ENCODE measurements at regions not wholly inside any gene's neighbourhood (a gene's known extent, or its start where the extent isn't known, plus 50 kb on each side); places are given as distances from the start of the nearest gene placed in this dataset.

DNA sequence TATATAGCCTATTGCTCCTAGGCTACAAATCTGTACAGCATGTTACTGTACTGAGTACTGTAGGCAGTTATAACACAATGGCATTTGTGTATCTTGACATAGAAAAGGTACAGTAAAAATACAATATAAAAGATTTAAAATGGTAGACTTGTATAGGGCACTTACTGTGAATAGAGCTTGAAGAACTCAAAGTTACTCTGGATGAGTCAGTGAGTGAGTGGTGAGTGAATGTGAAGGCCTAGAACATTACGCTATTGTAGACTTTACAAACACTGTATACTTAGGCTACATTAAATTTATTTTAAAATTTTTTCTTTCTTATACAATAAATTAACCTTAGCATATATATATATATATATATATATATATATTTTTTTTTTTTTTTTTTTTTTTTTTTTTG lies 140.0 kb upstream of the UBE2E1 start:
- no peak for DNase-seq

DNA sequence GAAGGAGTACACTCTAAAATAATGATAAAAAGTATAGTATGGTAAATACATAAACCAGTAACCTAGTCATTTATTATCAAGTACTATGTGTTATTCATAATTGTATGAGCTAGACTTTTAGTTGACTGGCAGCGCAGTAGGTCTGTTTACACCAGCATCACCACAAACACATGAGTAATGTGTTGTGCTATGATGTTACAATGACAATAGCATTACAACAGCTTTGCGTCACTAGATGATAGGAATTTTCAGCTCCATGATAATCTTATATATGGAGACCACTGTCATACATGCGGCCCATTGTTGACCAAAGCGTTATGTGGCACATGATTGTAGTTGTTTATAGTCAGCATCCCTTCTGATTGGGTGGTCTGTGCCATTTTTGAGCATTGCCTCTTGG lies 138.9 kb upstream of the UBE2E1 start:
- no peak for DNase-seq

DNA sequence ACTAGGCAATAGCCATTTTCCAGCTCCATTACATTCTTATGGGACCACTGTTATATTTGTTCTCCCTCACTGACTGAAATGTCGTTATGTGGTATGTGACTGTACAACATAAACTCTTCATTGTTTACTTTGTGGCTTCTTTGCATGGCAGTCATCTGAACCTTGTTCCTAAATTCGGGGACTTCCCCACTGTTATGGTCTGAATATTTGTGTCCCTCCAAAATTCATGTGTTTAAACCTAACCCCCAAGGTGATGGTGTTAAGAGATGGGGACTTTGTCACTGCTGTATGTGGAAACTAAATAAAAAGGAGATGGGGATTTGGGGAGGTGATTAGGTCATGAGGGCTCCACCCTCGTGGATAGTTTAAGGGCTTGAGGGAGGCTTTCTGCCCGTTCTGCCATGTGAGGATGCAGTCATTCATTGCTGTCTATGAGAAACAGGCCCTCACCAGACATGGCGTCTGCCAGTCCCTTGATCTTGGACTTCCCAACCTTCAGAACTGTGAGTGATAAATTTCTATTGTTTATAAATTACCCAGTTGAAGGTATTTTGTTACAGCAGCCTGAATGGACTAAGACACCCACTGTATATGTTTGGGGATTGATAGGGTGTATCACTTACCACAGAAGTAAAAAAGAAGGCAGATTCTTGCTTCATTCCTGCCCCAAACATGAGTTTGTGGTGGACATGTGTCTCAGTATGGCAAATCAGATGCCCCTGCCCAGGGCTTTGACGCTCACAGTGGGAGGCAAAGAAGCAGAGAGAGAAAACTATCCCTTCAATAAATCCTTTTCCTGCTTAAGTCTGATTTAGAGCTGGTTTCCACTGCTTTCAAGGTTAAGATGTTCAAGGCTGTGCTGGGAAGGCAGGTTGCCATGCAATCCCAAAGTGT lies 138.0 kb upstream of the UBE2E1 start:
- DNase-seq: no peak

- no peak for DNase-seq
Measured at GRCh38 chr3:23668430-23668904, 137.3 kb upstream of the UBE2E1 start.

- no peak for DNase-seq
Measured at GRCh38 chr3:23669541-23670255, 136.1 kb upstream of the UBE2E1 start.

DNA sequence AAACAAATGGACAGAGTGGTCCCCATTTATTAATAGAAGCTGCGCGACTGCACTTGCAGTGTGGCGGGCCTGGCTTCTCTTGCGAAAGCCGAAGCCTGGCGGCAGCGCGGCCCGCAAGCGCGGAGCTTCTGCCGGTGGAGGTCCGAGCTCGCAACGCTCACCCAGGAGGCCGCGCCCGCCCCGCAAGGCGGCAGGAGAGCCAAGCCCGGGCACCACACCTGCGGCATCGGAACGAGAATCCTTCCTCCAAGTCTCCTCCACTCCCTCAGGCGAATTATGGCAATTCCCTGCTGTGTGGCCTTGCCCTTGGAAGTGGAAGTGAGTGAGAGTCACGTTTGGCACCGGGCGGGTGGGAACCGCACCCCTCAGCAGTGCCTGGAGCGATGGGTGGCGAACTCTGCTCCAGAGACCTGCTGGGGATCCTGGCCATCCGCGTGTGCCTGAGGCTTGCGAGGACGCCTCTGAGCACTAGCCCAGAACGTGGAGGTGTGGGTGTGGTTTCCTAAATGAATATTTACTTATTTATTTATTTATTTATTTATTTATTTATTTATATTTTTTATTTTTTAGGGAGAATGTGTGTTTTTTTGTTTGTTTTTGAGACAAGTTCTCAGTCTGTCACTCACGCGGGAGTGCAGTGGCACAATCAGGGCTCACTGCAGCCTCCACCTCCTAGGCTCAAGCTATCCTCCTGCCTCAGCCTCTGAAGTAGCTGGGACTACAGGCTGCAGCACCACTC lies 133.7 kb upstream of the UBE2E1 start:
- no peak for DNase-seq

DNA sequence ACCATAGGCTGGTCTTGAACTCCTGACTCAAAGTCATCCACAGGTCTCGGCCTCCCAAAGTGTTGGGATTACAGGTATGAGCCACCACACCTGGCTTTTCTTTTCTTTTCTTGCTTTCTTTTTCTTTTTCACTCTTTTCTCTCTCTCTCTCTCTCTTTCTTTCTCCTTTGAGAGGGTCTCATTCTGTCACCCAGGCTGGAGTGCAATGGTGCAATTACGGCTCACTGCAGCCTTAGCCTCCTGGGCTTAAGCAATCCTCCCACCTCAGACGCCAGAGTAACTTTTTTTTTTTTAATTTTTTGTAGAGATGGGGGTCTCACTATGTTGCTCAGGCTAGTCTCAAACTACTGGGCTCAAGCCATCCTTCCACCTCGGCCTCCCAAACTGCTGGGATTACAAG lies 133.1 kb upstream of the UBE2E1 start:
- DNase-seq: no peak

- DNase-seq: no peak
Measured at GRCh38 chr3:23675010-23675409, 130.7 kb upstream of the UBE2E1 start.

- no peak for DNase-seq
Measured at GRCh38 chr3:23676093-23676492, 129.7 kb upstream of the UBE2E1 start.

GRCh38 chr3:23682646-23683045 lies 123.1 kb upstream of the UBE2E1 start:
- no peak for DNase-seq

GRCh38 chr3:23685541-23686258 lies 120.1 kb upstream of the UBE2E1 start:
- DNase-seq: peak; percentile 47

GRCh38 chr3:23686519-23686918 lies 119.2 kb upstream of the UBE2E1 start:
- DNase-seq: no peak

DNA sequence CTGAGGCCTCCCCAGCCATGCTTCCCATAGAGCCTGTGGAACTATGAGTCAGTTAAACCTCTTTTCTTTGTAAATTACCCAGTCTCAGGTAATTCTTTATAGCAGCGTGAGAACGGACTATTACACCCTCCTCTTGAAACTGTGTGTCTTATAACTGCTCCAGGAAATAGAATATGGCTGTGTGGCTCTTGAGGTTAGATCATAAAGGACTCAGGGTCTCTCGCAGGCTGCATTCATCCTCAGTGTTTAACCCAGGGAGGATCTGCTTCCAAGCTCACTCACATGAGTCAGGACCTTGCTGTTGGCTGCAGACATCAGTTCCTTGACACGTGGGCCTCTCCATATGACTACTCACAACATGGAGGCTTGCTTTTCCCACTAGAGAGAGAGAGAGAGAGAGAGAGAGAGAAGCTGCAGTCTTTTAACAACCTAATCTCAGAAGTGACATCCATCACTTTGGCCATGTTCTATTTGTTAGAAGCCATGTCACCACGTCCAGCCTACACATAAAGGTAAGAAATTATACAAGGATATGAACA lies 114.3 kb upstream of the UBE2E1 start:
- no peak for DNase-seq

GRCh38 chr3:23696842-23697241 lies 108.9 kb upstream of the UBE2E1 start:
- no peak for DNase-seq

GRCh38 chr3:23697416-23697815 lies 108.3 kb upstream of the UBE2E1 start:
- peak; percentile 73 for DNase-seq

DNA sequence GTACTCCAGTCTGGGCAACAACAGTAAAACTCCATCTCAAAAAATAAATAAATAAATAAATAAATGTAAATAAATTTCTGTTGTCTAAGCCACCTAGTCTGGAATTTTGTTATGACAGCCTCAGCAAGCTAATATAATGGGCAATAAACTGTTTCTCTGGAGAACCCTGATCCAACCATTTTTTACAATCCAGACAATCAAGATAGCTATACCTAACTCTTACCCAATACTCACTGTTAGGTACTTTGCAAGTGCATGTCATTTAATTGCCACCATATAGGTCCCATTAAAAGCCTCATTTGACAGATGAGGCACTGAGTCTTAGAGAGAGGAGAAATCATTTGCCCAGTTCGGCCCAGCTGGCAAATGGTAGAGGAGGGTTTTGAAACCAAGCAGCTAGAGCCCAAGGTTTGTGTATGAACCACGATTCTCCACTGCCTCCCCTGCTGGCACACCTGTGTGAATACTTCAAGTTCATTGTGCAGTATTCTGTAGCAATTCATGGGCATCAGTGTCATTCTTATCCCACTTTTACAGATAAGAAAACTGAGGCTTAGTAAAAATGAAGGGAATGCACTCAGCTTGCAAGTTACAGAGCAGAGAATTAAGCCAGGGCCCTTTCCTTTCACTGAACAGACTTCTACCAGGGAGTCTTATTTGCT lies 107.0 kb upstream of the UBE2E1 start:
- no peak for DNase-seq

- no peak for DNase-seq
Measured at GRCh38 chr3:23700616-23701015, 105.1 kb upstream of the UBE2E1 start.

GRCh38 chr3:23701716-23702597 lies 103.8 kb upstream of the UBE2E1 start:
- peak; percentile 4 for DNase-seq

DNA sequence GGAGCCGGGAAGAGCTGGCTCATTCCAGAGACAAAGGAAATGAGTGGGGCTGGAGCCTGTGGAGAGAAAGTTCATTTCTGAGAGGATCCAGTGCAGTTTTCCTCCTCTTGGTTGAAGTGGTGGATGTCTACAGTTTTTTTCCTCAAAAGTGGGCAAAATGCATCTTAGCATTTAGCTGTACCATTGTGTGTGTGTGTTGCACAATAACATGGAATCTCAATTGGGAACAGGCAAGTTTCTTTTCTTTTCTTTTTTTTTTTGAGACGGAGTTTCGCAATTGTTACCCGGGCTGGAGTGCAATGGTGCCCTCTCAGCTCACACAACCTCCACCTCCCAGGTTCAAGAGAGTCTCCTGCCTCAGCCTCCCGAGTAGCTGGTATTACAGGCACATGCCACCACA lies 101.5 kb upstream of the UBE2E1 start:
- no peak for DNase-seq

GRCh38 chr3:23706111-23706510 lies 99.6 kb upstream of the UBE2E1 start:
- no peak for DNase-seq

DNA sequence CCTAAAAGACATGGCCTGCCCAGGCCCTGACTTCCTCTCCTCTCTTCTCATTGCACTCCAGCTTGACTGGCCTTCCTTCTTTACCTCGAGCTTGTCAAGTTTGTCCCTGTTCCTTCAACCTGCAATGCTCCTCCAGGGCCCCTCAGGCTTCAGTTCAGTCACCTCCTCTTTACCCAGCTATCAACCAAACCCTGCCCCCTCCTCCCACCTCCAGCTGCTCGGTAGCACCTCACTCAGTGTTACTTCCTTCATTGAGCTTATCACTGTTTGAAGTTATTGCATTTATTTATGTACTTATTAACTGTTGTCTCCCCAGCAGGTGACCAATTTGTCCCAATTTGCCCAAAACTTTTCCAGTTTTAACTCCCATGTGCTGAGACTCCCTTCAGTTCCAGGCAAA lies 95.8 kb upstream of the UBE2E1 start:
- DNase-seq: no peak

Data from NCI-H345 (cell line).